ENCODE measurements at regions not wholly inside any gene's neighbourhood (a gene's known extent, or its start where the extent isn't known, plus 50 kb on each side); places are given as distances from the start of the nearest gene placed in this dataset.

- no peak for ATAC-seq (replicated peaks in 1 of 4)
- Mint-ChIP-seq H3K9me3 (peaks cover 0 to 6% (median 5%) of the 10 kb centered on the region in 3 donors), H3K4me1 (peaks cover 15 to 32% (median 18%) of the 10 kb centered on the region in 3 donors), H3K4me3 (no peak overlapping the region), H3K27me3 (no peaks in the 10 kb centered on the region), H3K27ac (no peak overlapping the region), H3K36me3 (peaks cover 5% of the 10 kb centered on the region)
- Histone ChIP-seq H3K36me3 (ENCODE audit: control insufficient read depth in 2 of 2, extremely low read depth in 1 of 2, insufficient read depth in 1 of 2, low read length in 1 of 2) (no peaks in the 10 kb centered on the region), H3K4me3 (ENCODE audit: control insufficient read depth in 1 of 2, extremely low read depth in 1 of 2, low read length in 1 of 2) (no peak overlapping the region), H3K9me3 (no peaks in the 10 kb centered on the region), H3K4me1 (ENCODE audit: control insufficient read depth in 1 of 2, extremely low read depth in 1 of 2, insufficient read depth in 2 of 2, low read length in 2 of 2) (peaks cover 8 to 12% of the 10 kb centered on the region in 2 experiments), H3K27me3 (replicated peaks in 1 of 2; ENCODE audit: control insufficient read depth in 2 of 2, extremely low read depth in 1 of 2, insufficient read depth in 2 of 2, low read length in 1 of 2) (peaks cover 0 to 7% of the 10 kb centered on the region in 2 experiments), H3K27ac (ENCODE audit: low read length) (no peak overlapping the region)
- DNase-seq = no peak
- ChIA-PET POLR2A (no interaction called here), CTCF (interaction anchor here in 1 of 2 donors (0.6 kb wide), 1 partner anchor 145 kb away, joined by 5 read pairs; no protein-coding TSS in a partner anchor)
- 93% methylated on average over 3 of the region's 5 CpGs for WGBS (ENCODE audit: insufficient coverage)
Observed at GRCh38 chr15:31457161-31457560, 130.5 kb downstream of the KLF13 start.

GRCh38 chr15:31457631-31458526, 131.2 kb downstream of the KLF13 start:
- Mint-ChIP-seq H3K27ac (no peak overlapping the region), H3K27me3 (no peaks in the 10 kb centered on the region), H3K9me3 (peaks cover 0 to 6% (median 5%) of the 10 kb centered on the region in 3 donors), H3K36me3 (peaks cover 5% of the 10 kb centered on the region), H3K4me3 (no peak overlapping the region), H3K4me1 (peaks cover 15 to 32% (median 18%) of the 10 kb centered on the region in 3 donors)
- ChIA-PET POLR2A (no interaction called here), CTCF (no interaction called here)
- Histone ChIP-seq H3K36me3 (ENCODE audit: control insufficient read depth in 2 of 2, extremely low read depth in 1 of 2, insufficient read depth in 1 of 2, low read length in 1 of 2) (no peaks in the 10 kb centered on the region), H3K9me3 (no peaks in the 10 kb centered on the region), H3K4me1 (ENCODE audit: control insufficient read depth in 1 of 2, extremely low read depth in 1 of 2, insufficient read depth in 2 of 2, low read length in 2 of 2) (peaks cover 8 to 12% of the 10 kb centered on the region in 2 experiments), H3K4me3 (ENCODE audit: control insufficient read depth in 1 of 2, extremely low read depth in 1 of 2, low read length in 1 of 2) (no peak overlapping the region), H3K27me3 (replicated peaks in 1 of 2; ENCODE audit: control insufficient read depth in 2 of 2, extremely low read depth in 1 of 2, insufficient read depth in 2 of 2, low read length in 1 of 2) (peaks cover 0 to 7% of the 10 kb centered on the region in 2 experiments), H3K27ac (ENCODE audit: low read length) (no peak overlapping the region)
- WGBS (ENCODE audit: insufficient coverage) = 88% methylated on average over 6 of the region's 11 CpGs
- no peak for DNase-seq
- no peak for ATAC-seq (replicated peaks in 1 of 4)

DNA sequence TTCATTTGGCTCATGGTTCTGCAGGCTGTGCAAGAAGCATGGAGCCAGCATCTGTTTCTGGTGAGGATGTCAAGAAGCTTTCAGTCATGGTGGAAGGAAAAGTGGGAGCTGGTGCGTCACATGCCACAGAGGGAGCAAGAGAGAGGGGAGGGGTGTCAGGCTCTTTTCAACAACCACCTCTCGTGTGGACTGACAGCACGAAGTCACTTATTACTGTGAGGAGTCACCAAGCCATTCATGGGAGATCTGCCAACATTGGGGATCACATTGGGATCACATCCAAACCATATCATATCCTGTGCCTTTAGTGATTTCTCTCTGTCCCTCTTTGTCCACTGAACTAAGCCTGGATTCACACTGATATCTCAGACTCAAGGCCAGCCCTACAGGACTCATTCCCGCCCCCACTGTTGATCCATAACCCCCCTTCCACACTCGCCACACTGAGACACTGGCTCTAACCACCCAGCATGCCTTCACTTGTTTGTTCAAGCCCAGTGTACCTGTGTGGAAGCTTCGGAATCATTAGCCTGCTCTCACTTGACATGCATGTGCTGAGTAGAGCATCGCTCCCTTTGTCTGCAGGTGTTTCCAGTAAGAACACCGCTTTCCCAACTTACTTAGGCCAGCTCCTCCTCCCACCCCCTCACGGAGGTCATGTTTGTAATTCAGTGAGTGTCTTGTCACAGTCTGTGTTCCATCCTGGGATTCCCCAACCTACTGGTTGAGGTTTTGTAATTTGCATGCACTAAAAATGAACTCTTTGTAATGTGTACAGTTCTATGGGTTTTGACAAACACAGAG, 132.2 kb downstream of the KLF13 start:
- peaks cover 0 to 7% of the 10 kb centered on the region in 2 experiments for H3K27me3 ChIP-seq (replicated peaks in 1 of 2; ENCODE audit: control insufficient read depth in 2 of 2, extremely low read depth in 1 of 2, insufficient read depth in 2 of 2, low read length in 1 of 2)
- H3K4me3 ChIP-seq (ENCODE audit: control insufficient read depth in 1 of 2, extremely low read depth in 1 of 2, low read length in 1 of 2) = no peak overlapping the region
- Mint-ChIP-seq H3K4me1 (peaks cover 15 to 32% (median 18%) of the 10 kb centered on the region in 3 donors), H3K27ac (peak overlapping the region; percentile 35 to 57), H3K9me3 (peaks cover 0 to 6% (median 5%) of the 10 kb centered on the region in 3 donors), H3K27me3 (no peaks in the 10 kb centered on the region), H3K4me3 (peak overlapping the region in 1 of 3 donors; percentile 8), H3K36me3 (peaks cover 5% of the 10 kb centered on the region)
- ATAC-seq (replicated peaks in 1 of 4) (peak in 3 of 4 experiments; percentile 46 to 95 (median 63)), DNase-seq (peak in 2 of 35 experiments; percentile 7 to 54)
- H3K9me3 ChIP-seq = no peaks in the 10 kb centered on the region
- H3K36me3 ChIP-seq (ENCODE audit: control insufficient read depth in 2 of 2, extremely low read depth in 1 of 2, insufficient read depth in 1 of 2, low read length in 1 of 2) = no peaks in the 10 kb centered on the region
- CTCF ChIA-PET = interaction anchor here in 1 of 2 donors (1.3 kb wide), 1 partner anchor 93 kb away, joined by 3 read pairs; no protein-coding TSS in a partner anchor
- H3K4me1 ChIP-seq (ENCODE audit: control insufficient read depth in 1 of 2, extremely low read depth in 1 of 2, insufficient read depth in 2 of 2, low read length in 2 of 2) = peaks cover 8 to 12% of the 10 kb centered on the region in 2 experiments
- POLR2A ChIA-PET = no interaction called here
- H3K27ac ChIP-seq (ENCODE audit: low read length) = no peak overlapping the region
- WGBS (ENCODE audit: insufficient coverage) = 78% methylated on average over 2 of the region's 9 CpGs

DNA sequence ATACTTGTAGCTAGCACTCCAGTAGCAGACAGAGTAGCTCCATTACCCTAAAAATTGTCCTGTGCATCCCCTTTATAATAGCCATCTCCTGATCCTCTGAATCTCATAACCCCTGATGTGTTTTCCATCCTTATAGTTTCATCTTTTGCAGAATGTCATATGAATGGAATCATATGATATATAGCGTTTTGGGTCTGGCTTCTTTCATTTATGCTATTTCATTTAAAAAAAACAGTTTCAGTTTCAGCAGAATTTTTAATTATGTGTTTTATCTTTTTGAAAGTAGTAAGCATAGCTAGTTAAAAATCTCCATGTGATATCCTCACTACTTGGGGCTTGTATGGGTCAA, 132.7 kb downstream of the KLF13 start:
- peaks cover 8 to 12% of the 10 kb centered on the region in 2 experiments for H3K4me1 ChIP-seq (ENCODE audit: control insufficient read depth in 1 of 2, extremely low read depth in 1 of 2, insufficient read depth in 2 of 2, low read length in 2 of 2)
- no peak overlapping the region for H3K4me3 ChIP-seq (ENCODE audit: control insufficient read depth in 1 of 2, extremely low read depth in 1 of 2, low read length in 1 of 2)
- Mint-ChIP-seq H3K4me1 (peaks cover 15 to 32% (median 18%) of the 10 kb centered on the region in 3 donors), H3K27ac (peak overlapping the region in 1 of 2 donors; percentile 57), H3K27me3 (no peaks in the 10 kb centered on the region), H3K36me3 (peaks cover 5% of the 10 kb centered on the region), H3K4me3 (peak overlapping the region in 1 of 3 donors; percentile 8), H3K9me3 (peaks cover 0 to 6% (median 5%) of the 10 kb centered on the region in 3 donors)
- CTCF ChIA-PET = interaction anchor here (0.7 to 1.3 kb wide), 3 partner anchors 9 to 94 kb away, joined by 3 to 5 read pairs (median 3); no protein-coding TSS in a partner anchor
- ATAC-seq (replicated peaks in 1 of 4) = no peak
- H3K9me3 ChIP-seq = no peaks in the 10 kb centered on the region
- POLR2A ChIA-PET = no interaction called here
- H3K36me3 ChIP-seq (ENCODE audit: control insufficient read depth in 2 of 2, extremely low read depth in 1 of 2, insufficient read depth in 1 of 2, low read length in 1 of 2) = no peaks in the 10 kb centered on the region
- no peak for DNase-seq
- no CpG with 5 or more reads among the region's 1 CpG for WGBS (ENCODE audit: insufficient coverage)
- peaks cover 0 to 9% of the 10 kb centered on the region in 2 experiments for H3K27me3 ChIP-seq (replicated peaks in 1 of 2; ENCODE audit: control insufficient read depth in 2 of 2, extremely low read depth in 1 of 2, insufficient read depth in 2 of 2, low read length in 1 of 2)
- no peak overlapping the region for H3K27ac ChIP-seq (ENCODE audit: low read length)

- WGBS (ENCODE audit: insufficient coverage) = 100% methylated on average over 2 of the region's 5 CpGs
- no peak for ATAC-seq (replicated peaks in 1 of 4)
- no peaks in the 10 kb centered on the region for H3K9me3 Mint-ChIP-seq
Observed at GRCh38 chr15:31461375-31461774, 134.7 kb downstream of the KLF13 start.

DNA sequence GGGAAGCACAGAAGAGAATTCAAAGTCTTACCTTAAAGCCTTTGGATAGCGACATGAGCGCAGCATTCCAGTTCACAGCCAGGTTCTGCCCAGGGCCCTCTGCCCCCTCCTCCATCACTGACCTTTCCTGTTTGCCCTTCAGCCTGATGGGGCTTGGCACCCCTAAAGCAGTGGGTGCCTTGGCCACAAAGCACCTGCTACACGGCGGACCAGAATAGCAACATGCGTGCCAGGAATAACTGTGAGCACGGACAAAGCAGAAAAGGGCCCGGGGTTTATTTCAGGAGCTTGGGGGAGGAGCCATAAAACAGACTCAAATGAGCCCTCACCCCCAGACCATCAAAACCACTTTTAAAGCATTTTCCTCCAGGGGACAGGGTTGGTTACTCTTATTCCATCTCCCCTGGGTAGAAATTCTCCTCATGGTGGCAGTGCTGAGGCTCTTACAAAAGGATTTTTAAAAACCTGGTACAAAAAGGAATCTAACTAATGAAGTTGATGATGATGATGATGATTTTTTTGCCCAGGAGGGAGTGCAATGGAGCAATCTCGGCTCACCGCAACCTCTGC, 135.4 kb downstream of the KLF13 start:
- DNase-seq (no peak), ATAC-seq (replicated peaks in 1 of 4) (no peak)
- WGBS (ENCODE audit: insufficient coverage) = 100% methylated on average over 2 of the region's 9 CpGs
- no peak overlapping the region for H3K4me3 Mint-ChIP-seq
- H3K27me3 Mint-ChIP-seq = no peaks in the 10 kb centered on the region
- H3K9me3 Mint-ChIP-seq = no peaks in the 10 kb centered on the region
- no peaks in the 10 kb centered on the region for H3K36me3 Mint-ChIP-seq
- Histone ChIP-seq H3K27ac (ENCODE audit: low read length) (no peak overlapping the region), H3K27me3 (replicated peaks in 1 of 2; ENCODE audit: control insufficient read depth in 2 of 2, extremely low read depth in 1 of 2, insufficient read depth in 2 of 2, low read length in 1 of 2) (peaks cover 0 to 14% of the 10 kb centered on the region in 2 experiments), H3K4me1 (ENCODE audit: control insufficient read depth in 1 of 2, extremely low read depth in 1 of 2, insufficient read depth in 2 of 2, low read length in 2 of 2) (peaks cover 8 to 9% of the 10 kb centered on the region in 2 experiments), H3K4me3 (ENCODE audit: control insufficient read depth in 1 of 2, extremely low read depth in 1 of 2, low read length in 1 of 2) (no peak overlapping the region), H3K36me3 (ENCODE audit: control insufficient read depth in 2 of 2, extremely low read depth in 1 of 2, insufficient read depth in 1 of 2, low read length in 1 of 2) (no peaks in the 10 kb centered on the region), H3K9me3 (no peaks in the 10 kb centered on the region)
- CTCF ChIA-PET = no interaction called here
- H3K27ac Mint-ChIP-seq = no peak overlapping the region
- peaks cover 13 to 24% (median 15%) of the 10 kb centered on the region in 3 donors for H3K4me1 Mint-ChIP-seq
- POLR2A ChIA-PET = interaction anchor here in 1 of 2 donors (0.7 kb wide), 1 partner anchor 10 kb away, joined by 3 read pairs; no protein-coding TSS in a partner anchor

More at GRCh38 chr15:31461375-31461774, 134.7 kb downstream of the KLF13 start:
- H3K4me3 Mint-ChIP-seq = no peak overlapping the region
- H3K27ac ChIP-seq (ENCODE audit: low read length) = no peak overlapping the region
- CTCF ChIA-PET = no interaction called here
- peaks cover 8 to 9% of the 10 kb centered on the region in 2 experiments for H3K4me1 ChIP-seq (ENCODE audit: control insufficient read depth in 1 of 2, extremely low read depth in 1 of 2, insufficient read depth in 2 of 2, low read length in 2 of 2)
- H3K27me3 Mint-ChIP-seq = no peaks in the 10 kb centered on the region
- H3K4me3 ChIP-seq (ENCODE audit: control insufficient read depth in 1 of 2, extremely low read depth in 1 of 2, low read length in 1 of 2) = no peak overlapping the region
- no peaks in the 10 kb centered on the region for H3K36me3 Mint-ChIP-seq
- H3K4me1 Mint-ChIP-seq = peaks cover 13 to 24% (median 15%) of the 10 kb centered on the region in 3 donors
- H3K27ac Mint-ChIP-seq = no peak overlapping the region
- peaks cover 0 to 16% of the 10 kb centered on the region in 2 experiments for H3K27me3 ChIP-seq (replicated peaks in 1 of 2; ENCODE audit: control insufficient read depth in 2 of 2, extremely low read depth in 1 of 2, insufficient read depth in 2 of 2, low read length in 1 of 2)
- POLR2A ChIA-PET = no interaction called here
- H3K36me3 ChIP-seq (ENCODE audit: control insufficient read depth in 2 of 2, extremely low read depth in 1 of 2, insufficient read depth in 1 of 2, low read length in 1 of 2) = no peaks in the 10 kb centered on the region
- DNase-seq = no peak
- H3K9me3 ChIP-seq = no peaks in the 10 kb centered on the region
